H1 (cell line): ENCODE measurements at regions not wholly inside any gene's neighbourhood (a gene's known extent, or its start where the extent isn't known, plus 50 kb on each side); places are given as distances from the start of the nearest gene placed in this dataset.

Source experiments
- CTCF ChIA-PET: fragments of 300-600 bp; sonication (Branson Sonifier 250); formaldehyde crosslinking; loops from one replicate; lab custom pipeline; 2021; ENCODE audit not compliant: partially characterized antibody; lab: Charles Lee
- POLR2A ChIA-PET: fragments of 300-600 bp; sonication (Branson Sonifier 250); formaldehyde crosslinking; loops from one replicate; lab custom pipeline; 2021; ENCODE audit warnings: inconsistent platforms; ENCODE audit not compliant: partially characterized antibody; lab: Charles Lee
- DNase-seq, 2 experiments: peaks; one replicate each; pipeline versions ENCODE4 v3.0.0 to v3.0.0-alpha.2; 2010 to 2022; ENCODE audit warnings: low spot score in 2 of 2, low read depth in 1 of 2, mixed read lengths in 1 of 2
- FAIRE-seq: peaks from 2 replicates; lab custom pipeline; 2011; peaks lifted over from hg19 to GRCh38; lab: Jason Lieb, UNC
- H2AFZ ChIP-seq: 2 replicates; pipeline ENCODE4 v1.8.1; 2012; ENCODE audit warnings: low read length, inconsistent platforms
- H2AK5ac ChIP-seq: 2 replicates; pipeline ENCODE4 v1.6.1; 2013; ENCODE audit warnings: low read depth, low read length
- H2BK120ac ChIP-seq: replicated peaks from 2 replicates; pipeline ENCODE3; 2013; ENCODE audit warnings: low read depth, low read length, inconsistent platforms
- H2BK12ac ChIP-seq: 2 replicates; pipeline ENCODE4 v1.6.1; 2013; ENCODE audit warnings: low read depth, low read length
- H2BK15ac ChIP-seq: 2 replicates; pipeline ENCODE4 v1.6.1; 2013; ENCODE audit warnings: low read length
- H2BK20ac ChIP-seq: 2 replicates; pipeline ENCODE4 v1.6.1; 2013; ENCODE audit warnings: low read length
- H2BK5ac ChIP-seq: 2 replicates; pipeline ENCODE4 v1.6.1; 2013; ENCODE audit warnings: low read depth, low read length
- H3K14ac ChIP-seq: 2 replicates; pipeline ENCODE4 v1.6.1; 2013; ENCODE audit warnings: inconsistent platforms; ENCODE audit not compliant: insufficient read length
- H3K18ac ChIP-seq: 2 replicates; pipeline ENCODE4 v1.6.1; 2013; ENCODE audit warnings: low read length; ENCODE audit errors: extremely low read depth
- H3K23ac ChIP-seq: 2 replicates; pipeline ENCODE4 v1.6.1; 2013; ENCODE audit warnings: inconsistent platforms; ENCODE audit not compliant: insufficient read length
- H3K23me2 ChIP-seq: 2 replicates; pipeline ENCODE4 v1.6.1; 2013; ENCODE audit warnings: low read depth, low read length
- H3K27ac ChIP-seq: 2 replicates; pipeline ENCODE4 v1.6.1; 2011; ENCODE audit warnings: low read depth, low read length, inconsistent platforms
- H3K27me3 ChIP-seq, 4 experiments: replicated peaks in 1 of 4; 1 replicate in 1 of 4; 2 replicates in 3 of 4; pipeline versions ENCODE4 v1.6.1 to v1.8.1; 2011 to 2013; ENCODE audit warnings: low read length in 3 of 4, mild to moderate bottlenecking in 3 of 4, inconsistent platforms in 2 of 4, mixed read lengths in 2 of 4, moderate library complexity in 1 of 4; ENCODE audit not compliant: control insufficient read depth in 3 of 4, insufficient read depth in 3 of 4; ENCODE audit errors: extremely low read depth in 1 of 4
- H3K36me3 ChIP-seq, 4 experiments: 2 replicates each; pipeline versions ENCODE4 v1.6.1 to v1.8.1; 2011 to 2013; ENCODE audit warnings: mild to moderate bottlenecking in 4 of 4, low read length in 3 of 4, moderate library complexity in 2 of 4, control low read depth in 1 of 4, inconsistent platforms in 1 of 4; ENCODE audit not compliant: insufficient read depth in 4 of 4, control insufficient read depth in 2 of 4
- H3K4ac ChIP-seq: replicated peaks from 2 replicates; pipeline ENCODE3; 2013; ENCODE audit warnings: low read length, low read depth, mixed read lengths, inconsistent platforms; ENCODE audit not compliant: insufficient read length
- H3K4me1 ChIP-seq, 4 experiments: replicated peaks in 1 of 4; 1 replicate in 1 of 4; 2 replicates in 3 of 4; pipeline versions ENCODE4 v1.6.1 to v1.8.1; 2011 to 2013; ENCODE audit warnings: low read length in 3 of 4, inconsistent platforms in 2 of 4, mixed read lengths in 1 of 4; ENCODE audit not compliant: insufficient read depth in 4 of 4, control insufficient read depth in 3 of 4
- H3K4me2 ChIP-seq, 2 experiments: 2 replicates each; pipeline versions ENCODE4 v1.6.1 to v1.8.1; 2011 to 2013; ENCODE audit warnings: low read depth in 2 of 2, low read length in 2 of 2, control low read depth in 1 of 2, inconsistent platforms in 1 of 2, mild to moderate bottlenecking in 1 of 2; ENCODE audit not compliant: insufficient read depth in 1 of 2
- H3K4me3 ChIP-seq, 4 experiments: fragments of 200-600, 300-600 bp in 1 of 4; sonication (generic), shearing (Covaris generic), sonication (Bioruptor Twin) in 1 of 4; 2 replicates each; pipeline versions ENCODE4 v1.5.1 to v1.8.1; 2011 to 2016; ENCODE audit warnings: low read length in 4 of 4, low read depth in 3 of 4, control low read depth in 2 of 4, inconsistent platforms in 2 of 4, mild to moderate bottlenecking in 2 of 4, mixed read lengths in 1 of 4, moderate library complexity in 1 of 4; ENCODE audit not compliant: insufficient read depth in 2 of 4; ENCODE audit errors: extremely low read depth in 1 of 4
- H3K56ac ChIP-seq: replicated peaks from 2 replicates; pipeline ENCODE3; 2013; ENCODE audit warnings: low read depth, mild to moderate bottlenecking, mixed read lengths, low read length, inconsistent platforms; ENCODE audit not compliant: insufficient read length
- H3K79me1 ChIP-seq: 2 replicates; pipeline ENCODE4 v1.6.1; 2013; ENCODE audit warnings: low read depth, low read length, control low read depth
- H3K79me2 ChIP-seq, 2 experiments: 2 replicates each; pipeline versions ENCODE4 v1.6.1 to v1.8.1; 2012 to 2013; ENCODE audit warnings: low read length in 2 of 2, mild to moderate bottlenecking in 2 of 2, inconsistent platforms in 1 of 2; ENCODE audit not compliant: insufficient read depth in 2 of 2, control insufficient read depth in 1 of 2
- H3K9ac ChIP-seq, 4 experiments: replicated peaks in 1 of 4; 1 replicate in 1 of 4; 2 replicates in 3 of 4; pipeline versions ENCODE4 v1.6.1 to v1.8.1; 2011 to 2013; ENCODE audit warnings: low read depth in 3 of 4, low read length in 3 of 4, control low read depth in 2 of 4, mild to moderate bottlenecking in 2 of 4, moderate library complexity in 2 of 4, inconsistent platforms in 1 of 4; ENCODE audit errors: extremely low read depth in 1 of 4
- H3K9me3 ChIP-seq, 2 experiments: 2 replicates each; pipeline versions ENCODE4 v1.6.1 to v1.8.1; 2012 to 2013; ENCODE audit warnings: mild to moderate bottlenecking in 2 of 2, moderate library complexity in 2 of 2, control low read depth in 1 of 2, inconsistent platforms in 1 of 2, low read depth in 1 of 2, low read length in 1 of 2, mixed read lengths in 1 of 2; ENCODE audit not compliant: insufficient read depth in 2 of 2
- H4K20me1 ChIP-seq, 2 experiments: replicated peaks in 1 of 2; 2 replicates each; pipeline versions ENCODE3 to v1.8.1; 2011 to 2013; ENCODE audit warnings: inconsistent platforms in 2 of 2, low read length in 2 of 2, mild to moderate bottlenecking in 1 of 2; ENCODE audit not compliant: insufficient read depth in 2 of 2, control insufficient read depth in 1 of 2
- H4K5ac ChIP-seq: 2 replicates; pipeline ENCODE4 v1.6.1; 2013; ENCODE audit warnings: low read length, low read depth, mixed read lengths, inconsistent platforms; ENCODE audit not compliant: insufficient read length
- H4K8ac ChIP-seq: 2 replicates; pipeline ENCODE4 v1.8.0; 2013; ENCODE audit warnings: mild to moderate bottlenecking, moderate library complexity, low read length, inconsistent platforms; ENCODE audit not compliant: insufficient read depth; ENCODE audit errors: extremely low read depth
- H4K91ac ChIP-seq: replicated peaks from 2 replicates; pipeline ENCODE3; 2013; ENCODE audit warnings: low read length, mixed read lengths, inconsistent platforms; ENCODE audit not compliant: insufficient read length
- ASH2L ChIP-seq: fragments of 200-600, 300-600 bp; sonication (generic); IDR thresholded peaks from one replicate; pipeline ENCODE4 v1.7.1; 2017; ENCODE audit warnings: low read length
- CHD1 ChIP-seq: IDR thresholded peaks from 2 replicates; pipeline ENCODE4 v1.6.1; 2012; ENCODE audit warnings: low read depth, low read length, improper control_type of control experiment
- CTCF ChIP-seq, 3 experiments: IDR thresholded peaks; 1 replicate in 2 of 3; 2 replicates in 1 of 3; pipeline versions ENCODE4 v1.5.1 to v1.6.1; 2011; ENCODE audit warnings: low read length in 3 of 3, mild to moderate bottlenecking in 3 of 3, inconsistent platforms in 2 of 3, low read depth in 1 of 3, moderate library complexity in 1 of 3; ENCODE audit not compliant: insufficient read depth in 1 of 3; ENCODE audit errors: control extremely low read depth in 1 of 3
- HDAC2 ChIP-seq, 2 experiments: fragments of 300-600 bp in 1 of 2; sonication (generic) in 1 of 2; IDR thresholded peaks; 2 replicates each; pipeline ENCODE4 v1.6.1; 2011 to 2012; ENCODE audit warnings: low read depth in 2 of 2, low read length in 2 of 2, mild to moderate bottlenecking in 2 of 2, moderate library complexity in 2 of 2, borderline replicate concordance in 1 of 2, inconsistent platforms in 1 of 2
- JUN ChIP-seq: IDR thresholded peaks from 2 replicates; pipeline ENCODE4 v1.6.1; 2011; ENCODE audit warnings: low read depth, mild to moderate bottlenecking, improper control_type of control experiment, low read length
- KDM4A ChIP-seq: IDR thresholded peaks from one replicate; pipeline ENCODE4 v1.7.1; 2012; ENCODE audit warnings: low read depth, mild to moderate bottlenecking, moderate library complexity, low read length, inconsistent platforms; ENCODE audit not compliant: severe bottlenecking
- WGBS, 2 experiments: shearing (Covaris generic) in 1 of 2; methylation state at CpG; one replicate each; pipeline versions ENCODE4 v1.1.6 to v1.1.7; 2013 to 2015; ENCODE audit warnings: low lambda C conversion rate in 2 of 2, mixed read lengths in 2 of 2, inconsistent platforms in 1 of 2, low coverage in 1 of 2, missing lambda C conversion rate in 1 of 2; ENCODE audit not compliant: insufficient replicate concordance in 2 of 2, insufficient coverage in 1 of 2, insufficient read length in 1 of 2; ENCODE audit errors: extremely low coverage in 1 of 2, missing lambda C conversion rate in 1 of 2; 5-methylcytosine and 5-hydroxymethylcytosine counted together

- Histone ChIP-seq H3K14ac (no peak overlapping the region), H3K18ac (no peak overlapping the region), H3K79me2 (no peaks in the 10 kb centered on the region), H2BK12ac (no peak overlapping the region), H3K4me2 (no peak overlapping the region), H3K23me2 (no peaks in the 10 kb centered on the region), H3K4me1 (no peaks in the 10 kb centered on the region), H2BK120ac (no peak overlapping the region), H4K91ac (no peak overlapping the region), H3K23ac (no peak overlapping the region), H2AFZ (no peak overlapping the region), H2AK5ac (no peak overlapping the region), H2BK5ac (no peak overlapping the region), H3K4me3 (no peak overlapping the region), H3K27me3 (no peaks in the 10 kb centered on the region), H3K79me1 (no peaks in the 10 kb centered on the region), H3K36me3 (no peaks in the 10 kb centered on the region), H4K8ac (no peak overlapping the region), H3K56ac (no peak overlapping the region), H3K9ac (no peak overlapping the region), H3K9me3 (peaks cover 6 to 8% of the 10 kb centered on the region in 2 experiments; a peak in 2 of 4 replicates), H2BK15ac (no peak overlapping the region), H4K5ac (no peak overlapping the region), H2BK20ac (no peak overlapping the region), H4K20me1 (no peaks in the 10 kb centered on the region), H3K4ac (no peak overlapping the region), H3K27ac (no peak overlapping the region)
- no peak for DNase-seq
- ChIA-PET CTCF (no interaction called here), POLR2A (no interaction called here)
- no peak for FAIRE-seq
- no peak for TF ChIP-seq HDAC2 (IDR thresholded peaks at IDR 0.05; ENCODE audit: borderline replicate concordance in 1 of 2, low read depth in 2 of 2, low read length in 2 of 2)
- TF ChIP-seq JUN: no peak
- no peak for TF ChIP-seq KDM4A
- TF ChIP-seq CTCF (IDR thresholded peaks at IDR 0.05; ENCODE audit: control extremely low read depth in 1 of 3, insufficient read depth in 1 of 3, low read depth in 1 of 3, low read length in 3 of 3): no peak
- TF ChIP-seq ASH2L: no peak
- no peak for TF ChIP-seq CHD1
- WGBS, 2 experiments: 82% methylated on average over 2 of the region's 2 CpGs; no CpG with 5 or more reads in 1 of the 2 experiments
Measured at GRCh38 chr9:100756217-100756616, 178.3 kb downstream of the CAVIN4 start.
